OCI-LY7 (cell line): ENCODE measurements at regions not wholly inside any gene's neighbourhood (a gene's known extent, or its start where the extent isn't known, plus 50 kb on each side); places are given as distances from the start of the nearest gene placed in this dataset.

Source experiments
- BruUV-seq: library from RNA; stranded (reverse); fragments of 400-500 nt; replicated peaks from 2 replicates; lab custom pipeline; 2021; lab: Mats Ljungman, UMichigan
- CTCF ChIA-PET: fragments of 300-600 bp; sonication (Branson Sonifier 250); formaldehyde crosslinking; loops from one replicate; lab custom pipeline; 2022; ENCODE audit warnings: antibody characterized with exemption; ENCODE audit not compliant: unreplicated experiment; lab: Charles Lee
- POLR2A ChIA-PET: fragments of 300-600 bp; sonication (Branson Sonifier 250); formaldehyde crosslinking; loops from one replicate; lab custom pipeline; 2022; ENCODE audit warnings: antibody characterized with exemption; lab: Charles Lee
- DNase-seq: peaks from one replicate; pipeline ENCODE4 v3.0.0-alpha.2; 2015; ENCODE audit warnings: low spot score
- H2AFZ ChIP-seq: fragments of 200-600 bp; sonication (generic), shearing (Covaris generic); 2 replicates; pipeline ENCODE4 v1.6.1; 2014; ENCODE audit warnings: mild to moderate bottlenecking, antibody characterized with exemption, low read length, moderate library complexity
- H3K27ac ChIP-seq: fragments of 200-600 bp; sonication (generic); 2 replicates; pipeline ENCODE4 v1.5.1; 2014; ENCODE audit warnings: mixed run types, low read depth, mild to moderate bottlenecking, moderate library complexity, low read length, inconsistent platforms; ENCODE audit not compliant: poor library complexity, severe bottlenecking
- H3K36me3 ChIP-seq: fragments of 200-600 bp; sonication (generic); 2 replicates; pipeline ENCODE4 v1.6.1; 2014; ENCODE audit warnings: mild to moderate bottlenecking, antibody characterized with exemption, low read length, moderate library complexity, mixed read lengths; ENCODE audit not compliant: insufficient read depth
- H3K4me1 ChIP-seq: fragments of 200-600 bp; sonication (generic); 2 replicates; pipeline ENCODE4 v1.5.1; 2014; ENCODE audit warnings: mild to moderate bottlenecking, low read length; ENCODE audit not compliant: insufficient read depth, poor library complexity, severe bottlenecking
- H3K4me2 ChIP-seq: fragments of 200-600 bp; sonication (generic); 2 replicates; pipeline ENCODE4 v1.6.1; 2014; ENCODE audit warnings: mild to moderate bottlenecking, low read length
- H3K4me3 ChIP-seq: fragments of 200-600 bp; sonication (generic); 2 replicates; pipeline ENCODE4 v1.5.1; 2014; ENCODE audit warnings: mild to moderate bottlenecking, low read depth, low read length; ENCODE audit not compliant: poor library complexity, severe bottlenecking
- H3K79me2 ChIP-seq: fragments of 200-600 bp; sonication (generic); 2 replicates; pipeline ENCODE4 v1.6.1; 2016; ENCODE audit warnings: low read depth, mild to moderate bottlenecking, low read length, moderate library complexity, mixed read lengths; ENCODE audit not compliant: insufficient read depth
- H3K9me2 ChIP-seq: fragments of 200-600 bp; sonication (generic); 2 replicates; pipeline ENCODE4 v1.6.1; 2016; ENCODE audit warnings: mild to moderate bottlenecking, low read length, mixed read lengths; ENCODE audit not compliant: insufficient read depth
- H3K9me3 ChIP-seq: fragments of 200-600 bp; sonication (generic); 2 replicates; pipeline ENCODE4 v1.6.1; 2014; ENCODE audit warnings: mild to moderate bottlenecking, mixed run types, low read length, mixed read lengths
- H4K20me1 ChIP-seq: fragments of 200-600 bp; sonication (generic); 2 replicates; pipeline ENCODE4 v1.6.1; 2014; ENCODE audit warnings: mild to moderate bottlenecking, antibody characterized with exemption, low read length, moderate library complexity, mixed read lengths; ENCODE audit not compliant: insufficient read depth
- CTCF ChIP-seq: fragments of 200-600 bp; sonication (generic); conservative IDR thresholded peaks from 2 replicates; pipeline ENCODE4 v1.5.1; 2014; ENCODE audit warnings: mild to moderate bottlenecking, antibody characterized with exemption, low read length, moderate library complexity, mixed read lengths
- EZH2phosphoT487 ChIP-seq: fragments of 200-600 bp; sonication (generic); IDR thresholded peaks from 2 replicates; pipeline ENCODE4 v1.6.1; 2018; ENCODE audit warnings: low read depth, borderline replicate concordance, mild to moderate bottlenecking, mixed run types, antibody characterized with exemption, low read length, moderate library complexity, mixed read lengths
- intact Hi-C: fragments of 100-400 bp; cut with micrococcal nuclease; formaldehyde crosslinking; loops from one replicate; pipeline ENCODE4 v1.10.0; 2022; ENCODE audit not compliant: unreplicated experiment

DNA sequence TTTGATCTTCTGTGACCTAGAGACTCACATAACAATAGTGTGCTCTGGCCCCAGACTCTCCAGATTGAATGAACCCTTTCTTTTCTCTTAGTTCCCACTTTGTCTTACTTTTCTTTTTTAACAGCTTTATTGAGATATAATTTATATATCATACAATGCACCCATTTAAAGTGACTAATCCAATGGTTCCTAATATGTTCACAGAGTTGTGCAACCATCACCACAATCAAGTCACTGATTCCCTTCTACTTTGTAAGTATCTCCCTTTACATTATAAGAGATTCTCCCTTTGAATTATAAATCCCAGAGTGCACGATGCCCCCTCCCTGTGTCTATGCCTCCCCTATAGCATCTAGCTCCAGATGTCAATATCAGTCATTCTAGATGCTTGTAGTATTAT lies 172.4 kb downstream of the HINT1 start:
- no TSS peak for BruUV-seq
- H3K4me1 ChIP-seq, result no peaks in the 10 kb centered on the region
- intact Hi-C loops, result no loop called here
- no peaks in the 10 kb centered on the region for H3K9me2 ChIP-seq
- no peaks in the 10 kb centered on the region for H3K36me3 ChIP-seq
- DNase-seq, result no peak
- H4K20me1 ChIP-seq, result no peaks in the 10 kb centered on the region
- H3K4me2 ChIP-seq, result no peak overlapping the region
- H3K4me3 ChIP-seq, result no peak overlapping the region
- H3K9me3 ChIP-seq, result no peaks in the 10 kb centered on the region
- ChIA-PET CTCF (no interaction called here), POLR2A (no interaction called here)
- H3K79me2 ChIP-seq, result no peaks in the 10 kb centered on the region
- TF ChIP-seq CTCF, result no peak
- TF ChIP-seq EZH2phosphoT487, result no peak
- H2AFZ ChIP-seq, result no peak overlapping the region
- no peak overlapping the region for H3K27ac ChIP-seq

GRCh38 chr5:130992095-130992494 lies 173.0 kb downstream of the HINT1 start:
- H3K36me3 ChIP-seq, result no peaks in the 10 kb centered on the region
- no peak for DNase-seq
- H3K27ac ChIP-seq, result no peak overlapping the region
- POLR2A ChIA-PET, result interaction anchor here (0.7 kb wide), 1 partner anchor 66 kb away, joined by 6 read pairs; no protein-coding TSS in a partner anchor
- H3K4me2 ChIP-seq, result no peak overlapping the region
- H2AFZ ChIP-seq, result no peak overlapping the region
- H4K20me1 ChIP-seq, result no peaks in the 10 kb centered on the region
- H3K4me3 ChIP-seq, result no peak overlapping the region
- no TSS peak for BruUV-seq
- no peak for TF ChIP-seq CTCF
- no peaks in the 10 kb centered on the region for H3K4me1 ChIP-seq
- no peaks in the 10 kb centered on the region for H3K9me2 ChIP-seq
- CTCF ChIA-PET, result no interaction called here
- intact Hi-C loops, result no loop called here
- no peaks in the 10 kb centered on the region for H3K9me3 ChIP-seq
- H3K79me2 ChIP-seq, result no peaks in the 10 kb centered on the region

DNA sequence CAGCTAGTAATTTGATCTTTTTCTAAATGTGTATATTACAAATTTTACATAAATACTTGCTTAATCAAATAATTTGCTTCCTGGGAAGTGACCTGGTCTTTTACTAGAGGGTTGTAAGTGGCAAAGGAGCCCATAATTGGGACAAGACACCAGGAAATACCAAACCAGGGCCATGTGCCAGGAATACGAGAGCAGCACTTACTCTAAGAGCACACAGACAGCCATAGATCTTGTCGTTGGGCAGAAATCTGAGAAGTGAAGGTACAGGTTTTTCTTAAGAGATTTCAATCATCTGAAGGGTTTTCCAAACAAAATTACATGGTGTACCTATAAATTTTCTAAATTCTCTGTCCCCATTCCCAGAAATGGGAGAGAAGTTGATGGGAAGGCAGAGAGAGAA lies 179.3 kb downstream of the HINT1 start:
- no peaks in the 10 kb centered on the region for H4K20me1 ChIP-seq
- no peak overlapping the region for H3K4me3 ChIP-seq
- intact Hi-C loops, result no loop called here
- H3K9me3 ChIP-seq, result no peaks in the 10 kb centered on the region
- ChIA-PET CTCF (no interaction called here), POLR2A (no interaction called here)
- no peaks in the 10 kb centered on the region for H3K36me3 ChIP-seq
- H2AFZ ChIP-seq, result no peak overlapping the region
- no peaks in the 10 kb centered on the region for H3K4me1 ChIP-seq
- H3K27ac ChIP-seq, result no peak overlapping the region
- H3K79me2 ChIP-seq, result no peaks in the 10 kb centered on the region
- no peak overlapping the region for H3K4me2 ChIP-seq
- no peak for TF ChIP-seq CTCF
- TF ChIP-seq EZH2phosphoT487, result no peak
- no peaks in the 10 kb centered on the region for H3K9me2 ChIP-seq
- DNase-seq, result no peak
- no TSS peak for BruUV-seq
